NT2/D1 (cell line): ENCODE measurements at regions not wholly inside any gene's neighbourhood (a gene's known extent, or its start where the extent isn't known, plus 50 kb on each side); places are given as distances from the start of the nearest gene placed in this dataset.

Experiments used
- SUZ12 ChIP-seq: IDR thresholded peaks from 2 replicates; pipeline ENCODE4 v1.6.1; 2011; ENCODE audit not compliant: insufficient read length, insufficient read depth; ENCODE audit errors: extremely low read depth
- ZNF274 ChIP-seq: IDR thresholded peaks from 2 replicates; pipeline ENCODE4 v1.6.1; 2011; ENCODE audit warnings: mild to moderate bottlenecking, low read depth, low read length

- TF ChIP-seq ZNF274 (no peak), SUZ12 (no peak)
Observed at GRCh38 chr6:43935921-43936439, 166.0 kb downstream of the VEGFA start.
